ENCODE measurements at regions not wholly inside any gene's neighbourhood (a gene's known extent, or its start where the extent isn't known, plus 50 kb on each side); places are given as distances from the start of the nearest gene placed in this dataset.

GRCh38 chr3:178259703-178260102 is 276.5 kb upstream of the KCNMB2 start:
- no peak for DNase-seq (ENCODE audit: low spot score)

DNA sequence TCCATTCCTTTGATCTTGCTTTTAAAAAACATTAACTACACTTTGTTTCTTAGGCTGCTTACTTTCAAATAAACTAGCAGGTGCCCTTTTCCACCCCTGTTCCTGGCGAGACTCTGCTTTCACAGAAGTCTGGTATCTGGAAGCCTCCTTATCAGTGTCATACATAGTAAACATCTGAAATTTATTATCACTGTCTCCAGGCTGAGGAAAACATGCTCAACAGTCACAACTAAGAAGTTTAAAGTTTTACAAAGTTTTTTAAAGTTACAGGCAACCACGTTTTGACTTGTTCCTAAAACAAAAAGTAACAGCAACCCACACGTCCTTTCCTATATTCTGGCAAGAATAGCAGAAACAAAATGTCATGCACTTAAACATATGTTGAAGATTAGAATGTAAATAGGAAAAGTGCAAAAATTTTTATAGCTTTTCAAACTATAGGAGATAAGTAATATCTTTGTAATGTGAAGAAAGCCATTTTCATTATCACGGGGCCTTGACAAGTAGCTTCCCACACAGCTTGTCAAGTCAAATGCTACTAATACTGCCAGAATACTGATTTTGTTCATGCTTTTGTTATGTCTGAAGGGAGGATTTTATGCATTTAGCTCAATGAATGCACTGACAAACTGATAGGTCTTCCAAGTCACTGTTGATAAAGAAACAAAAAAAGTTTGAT is 275.2 kb upstream of the KCNMB2 start:
- DNase-seq (ENCODE audit: low spot score), result no peak

- DNase-seq (ENCODE audit: low spot score), result no peak
Observed at GRCh38 chr3:178263236-178263916, 272.9 kb upstream of the KCNMB2 start.

DNA sequence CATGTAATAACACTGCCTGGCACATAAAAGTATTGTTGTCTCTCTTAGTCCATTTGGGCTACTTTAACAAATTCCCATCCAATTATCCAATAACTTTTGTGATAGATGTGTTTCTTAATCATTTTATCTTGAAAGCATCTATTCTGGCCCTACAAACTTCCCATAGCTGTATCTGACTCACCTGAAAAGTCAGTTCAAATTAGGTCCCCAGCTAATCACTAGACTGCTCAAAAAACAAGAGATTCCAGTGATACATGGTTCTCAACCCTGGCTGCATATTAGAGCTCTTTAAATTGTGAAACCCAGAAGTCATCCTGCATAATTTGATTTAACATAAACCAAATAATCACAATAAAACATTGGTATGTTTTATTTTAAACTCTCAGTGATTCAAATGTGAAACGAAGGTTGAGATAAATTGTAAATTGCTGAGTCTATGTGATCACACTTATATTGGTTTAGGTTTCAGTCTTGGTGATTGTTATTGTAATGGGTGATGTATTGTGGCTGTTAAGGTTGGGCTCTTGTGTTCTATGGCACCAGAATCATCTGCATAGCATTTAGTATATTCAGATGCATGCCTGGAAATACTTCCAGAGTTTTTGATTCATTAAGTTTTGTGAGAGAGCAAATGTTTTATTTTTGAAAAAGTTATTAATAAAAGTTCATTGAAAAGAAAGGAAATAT is 268.9 kb upstream of the KCNMB2 start:
- DNase-seq (ENCODE audit: low spot score), result no peak

DNA sequence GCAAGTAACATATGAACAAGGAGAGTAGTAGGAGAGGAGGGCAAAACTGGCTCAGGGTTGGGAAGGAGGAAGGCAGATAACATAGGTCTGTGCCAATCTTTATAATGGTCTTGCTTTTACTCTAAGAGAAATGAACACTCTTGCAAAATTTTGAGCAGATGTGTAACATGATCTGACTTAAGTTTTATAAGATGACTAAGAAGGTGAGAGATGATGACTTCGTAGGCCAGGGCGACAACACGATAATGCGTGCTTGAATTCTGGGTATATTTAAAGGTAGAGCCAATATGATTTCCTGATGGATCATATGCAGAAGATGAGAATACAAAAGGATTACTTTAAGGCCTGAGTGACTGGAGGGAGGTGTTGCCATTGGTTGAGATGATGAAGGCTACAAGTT is 265.4 kb upstream of the KCNMB2 start:
- no peak for DNase-seq (ENCODE audit: low spot score)

GRCh38 chr3:178271740-178272387 is 264.4 kb upstream of the KCNMB2 start:
- no peak for DNase-seq (ENCODE audit: low spot score)

GRCh38 chr3:178272841-178273240 is 263.4 kb upstream of the KCNMB2 start:
- DNase-seq (ENCODE audit: low spot score), result no peak

- DNase-seq (ENCODE audit: low spot score), result no peak
Observed at GRCh38 chr3:178274711-178275110, 261.5 kb upstream of the KCNMB2 start.

- DNase-seq (ENCODE audit: low spot score), result no peak
Observed at GRCh38 chr3:178275311-178275710, 260.9 kb upstream of the KCNMB2 start.

DNA sequence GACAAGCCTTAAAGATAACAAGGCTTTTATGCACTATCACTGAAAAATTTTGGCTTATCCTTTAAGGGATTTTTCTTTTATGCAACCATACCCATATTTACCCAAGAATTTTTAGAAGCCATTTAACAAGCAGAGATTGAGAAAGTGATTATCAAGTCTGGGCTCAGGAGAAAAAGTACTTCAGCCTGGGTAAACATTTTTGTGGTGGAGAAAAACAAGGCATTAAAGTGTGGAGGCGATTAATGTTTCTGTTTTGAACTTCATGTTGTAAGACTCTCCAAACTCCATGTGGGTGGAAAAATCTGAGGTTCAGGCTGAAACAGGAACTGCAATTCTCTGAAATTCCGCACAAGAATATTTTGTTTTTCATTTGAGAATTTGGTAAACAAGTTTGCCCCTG is 260.4 kb upstream of the KCNMB2 start:
- peak; percentile 17 for DNase-seq (ENCODE audit: low spot score)

GRCh38 chr3:178277605-178278004 is 258.6 kb upstream of the KCNMB2 start:
- no peak for DNase-seq (ENCODE audit: low spot score)

GRCh38 chr3:178283561-178283960 is 252.7 kb upstream of the KCNMB2 start:
- DNase-seq (ENCODE audit: low spot score), result no peak

- DNase-seq (ENCODE audit: low spot score), result no peak
Observed at GRCh38 chr3:178284181-178284580, 252.1 kb upstream of the KCNMB2 start.

- no peak for DNase-seq (ENCODE audit: low spot score)
Observed at GRCh38 chr3:178288074-178288473, 248.2 kb upstream of the KCNMB2 start.

DNA sequence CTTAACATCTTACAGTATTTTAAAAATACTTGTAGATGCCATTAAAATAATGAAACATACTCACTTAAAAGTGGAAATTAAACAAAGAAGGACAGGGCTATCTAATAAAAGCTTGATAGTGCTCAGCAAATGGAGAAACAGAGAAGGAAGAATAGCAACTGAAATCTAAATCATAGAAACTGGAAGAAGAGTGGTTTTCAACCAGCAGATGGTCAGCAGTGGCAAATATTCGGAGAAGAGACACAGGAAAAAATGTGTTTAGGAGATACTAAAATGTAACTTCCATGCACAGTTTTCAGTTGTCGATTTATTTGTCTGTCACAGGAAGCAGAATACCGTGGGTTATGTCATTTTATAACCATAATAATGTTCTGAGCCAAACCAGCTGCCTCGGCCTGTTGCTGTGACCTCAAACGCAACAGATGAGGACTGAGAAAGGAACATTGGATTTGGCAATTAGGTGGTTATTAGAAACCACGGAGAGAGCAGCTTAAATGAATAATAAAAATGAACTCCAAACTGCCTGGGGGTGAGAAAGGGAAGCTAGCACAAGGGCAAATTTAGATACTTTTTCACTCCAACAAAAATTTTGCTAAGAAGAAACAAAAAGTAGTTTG is 246.6 kb upstream of the KCNMB2 start:
- DNase-seq (ENCODE audit: low spot score), result peak; percentile 38

GRCh38 chr3:178291574-178292370 is 244.5 kb upstream of the KCNMB2 start:
- peak; percentile 37 for DNase-seq (ENCODE audit: low spot score)

DNA sequence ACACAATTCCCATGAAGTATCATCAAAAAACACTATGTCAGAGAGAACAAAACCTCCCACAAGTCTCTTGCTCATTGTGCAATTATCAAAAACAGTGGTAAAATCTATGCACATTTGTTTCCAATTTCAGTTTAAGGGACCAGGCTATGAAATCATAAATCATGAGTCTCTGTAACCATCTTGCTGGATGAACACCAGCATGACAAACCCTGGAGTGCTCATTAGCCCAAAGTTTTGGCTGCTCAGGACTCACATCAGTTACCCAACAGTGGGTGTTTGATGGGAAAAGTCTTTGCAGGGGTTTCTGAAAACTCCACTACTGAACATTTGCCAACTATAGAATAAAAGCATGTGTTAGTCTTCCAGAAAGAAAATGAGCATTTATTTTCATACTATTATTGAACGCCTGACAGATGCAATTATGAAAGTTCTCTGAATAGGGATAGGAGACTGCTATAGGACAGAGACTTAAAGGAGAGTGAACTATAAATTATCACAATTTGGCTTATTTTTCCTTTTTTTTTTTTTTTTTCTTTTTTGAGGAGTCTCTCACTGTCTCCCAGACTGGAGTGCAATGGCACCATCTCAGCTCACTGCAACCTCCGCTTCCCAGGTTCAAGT is 240.8 kb upstream of the KCNMB2 start:
- DNase-seq (ENCODE audit: low spot score), result peak; percentile 77

DNA sequence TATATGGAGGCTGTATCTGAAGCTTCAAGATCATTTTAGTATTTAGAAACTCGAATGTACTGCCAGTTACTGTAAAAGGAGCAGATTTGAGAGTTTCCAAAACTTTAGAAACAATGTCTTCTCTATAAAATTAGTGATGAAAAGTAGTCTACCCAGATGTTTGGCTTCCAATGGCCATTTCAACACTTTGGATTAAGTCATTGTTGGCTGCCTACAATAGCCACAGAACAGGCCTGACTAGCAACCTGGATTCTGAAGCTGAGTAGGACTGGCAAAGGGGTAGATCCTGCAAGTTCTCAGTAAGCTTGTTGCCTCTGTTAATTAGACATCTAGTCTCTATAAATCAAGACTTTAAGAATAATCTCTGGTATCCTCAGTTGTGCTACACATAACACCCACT is 239.0 kb upstream of the KCNMB2 start:
- peak; percentile 58 for DNase-seq (ENCODE audit: low spot score)

- no peak for DNase-seq (ENCODE audit: low spot score)
Observed at GRCh38 chr3:178297740-178298139, 238.5 kb upstream of the KCNMB2 start.

DNA sequence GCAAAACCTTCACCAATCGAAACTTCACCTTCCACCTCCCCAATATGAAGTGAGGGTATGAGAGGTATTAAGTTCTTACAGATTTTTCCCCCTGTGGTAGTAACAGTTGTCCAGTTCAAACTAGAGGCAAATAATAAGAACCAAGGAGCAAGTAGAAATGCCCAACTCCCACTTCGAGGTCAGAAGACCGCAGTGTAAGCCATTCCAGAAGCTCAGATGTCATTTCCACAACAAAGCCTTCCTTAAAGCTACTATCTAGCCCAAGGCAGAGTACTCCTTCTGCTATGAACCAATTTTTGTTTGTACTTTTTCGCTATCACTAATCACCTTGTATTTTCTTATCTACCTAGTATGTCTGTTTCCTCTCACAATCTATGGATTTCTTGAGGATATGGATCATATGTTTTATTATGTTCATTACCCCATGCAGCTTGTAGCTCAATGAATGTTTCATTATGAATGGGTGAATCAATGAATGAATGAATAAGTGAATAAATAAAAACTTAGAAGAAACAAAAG is 235.7 kb upstream of the KCNMB2 start:
- DNase-seq (ENCODE audit: low spot score), result no peak

Data from AG20443 (cell line).